OCI-LY3 (cell line): ENCODE measurements at regions not wholly inside any gene's neighbourhood (a gene's known extent, or its start where the extent isn't known, plus 50 kb on each side); places are given as distances from the start of the nearest gene placed in this dataset.

ENCODE experiments used
- H2AFZ ChIP-seq: fragments of 200-600, 300-600 bp; shearing (Covaris generic); 2 replicates; pipeline ENCODE4 v1.6.0; 2014; ENCODE audit warnings: antibody characterized with exemption, low read depth, low read length
- H3K27ac ChIP-seq: fragments of 200-600, 300-600 bp; sonication (generic); 2 replicates; pipeline ENCODE4 v1.5.1; 2014; ENCODE audit warnings: mild to moderate bottlenecking, low read length, moderate library complexity, mixed read lengths
- H3K27me3 ChIP-seq: fragments of 200-600, 300-600 bp; sonication (generic); 2 replicates; pipeline ENCODE4 v1.6.1; 2014; ENCODE audit warnings: low read depth, low read length, mixed read lengths
- H3K36me3 ChIP-seq: fragments of 200-600, 300-600 bp; sonication (generic); replicated peaks from 2 replicates; pipeline ENCODE3; 2014; ENCODE audit warnings: low read depth, low read length, mixed read lengths
- H3K4me1 ChIP-seq: fragments of 300-600, 200-600 bp; sonication (generic); 2 replicates; pipeline ENCODE4 v1.6.1; 2014; ENCODE audit warnings: low read length, mixed read lengths
- H3K4me2 ChIP-seq: fragments of 200-600, 300-600 bp; sonication (generic); 2 replicates; pipeline ENCODE4 v1.6.1; 2014; ENCODE audit warnings: low read length, mixed read lengths
- H3K4me3 ChIP-seq: fragments of 300-600, 200-600 bp; sonication (generic); 2 replicates; pipeline ENCODE4 v1.5.1; 2014; ENCODE audit warnings: antibody characterized with exemption, mild to moderate bottlenecking, low read length, moderate library complexity
- H3K79me2 ChIP-seq: fragments of 300-600, 200-600 bp; shearing (Covaris generic); 2 replicates; pipeline ENCODE4 v1.6.1; 2014; ENCODE audit warnings: mild to moderate bottlenecking, low read length, mixed read lengths
- H3K9ac ChIP-seq: fragments of 300-600, 200-600 bp; shearing (Covaris generic); 2 replicates; pipeline ENCODE4 v1.6.0; 2014; ENCODE audit warnings: mild to moderate bottlenecking, low read length, moderate library complexity
- H3K9me3 ChIP-seq: fragments of 200-600, 300-600 bp; shearing (Covaris generic); 2 replicates; pipeline ENCODE4 v1.6.1; 2014; ENCODE audit warnings: low read length, mixed read lengths; ENCODE audit not compliant: insufficient read depth
- H4K20me1 ChIP-seq: fragments of 200-600, 300-600 bp; sonication (generic); 2 replicates; pipeline ENCODE4 v1.6.1; 2016; ENCODE audit warnings: low read length, mixed read lengths; ENCODE audit not compliant: insufficient read depth
- CTCF ChIP-seq: fragments of 200-600, 300-600 bp; sonication (generic); IDR thresholded peaks from 2 replicates; pipeline ENCODE4 v1.5.1; 2014; ENCODE audit warnings: antibody characterized with exemption, low read length, low read depth
- EZH2phosphoT487 ChIP-seq: fragments of 200-600 bp; shearing (Covaris generic); IDR thresholded peaks from 2 replicates; pipeline ENCODE4 v1.6.1; 2018; ENCODE audit warnings: antibody characterized with exemption, mixed run types, low read depth

- H3K4me2 ChIP-seq, result no peak overlapping the region
- no peaks in the 10 kb centered on the region for H3K9me3 ChIP-seq
- H3K4me1 ChIP-seq, result no peaks in the 10 kb centered on the region
- no peak overlapping the region for H3K27ac ChIP-seq
- no peak overlapping the region for H3K4me3 ChIP-seq
- no peak for TF ChIP-seq CTCF
- no peak for TF ChIP-seq EZH2phosphoT487
- H4K20me1 ChIP-seq, result no peaks in the 10 kb centered on the region
- H3K27me3 ChIP-seq, result no peaks in the 10 kb centered on the region
- H3K36me3 ChIP-seq, result no peaks in the 10 kb centered on the region
- no peak overlapping the region for H2AFZ ChIP-seq
- H3K9ac ChIP-seq, result no peak overlapping the region
- H3K79me2 ChIP-seq, result no peaks in the 10 kb centered on the region
These were observed 437.2 kb upstream of the SYT4 start for GRCh38 chr18:43714343-43715010.

GRCh38 chr18:43719267-43719795 is 442.0 kb upstream of the SYT4 start:
- Histone ChIP-seq H3K9me3 (no peaks in the 10 kb centered on the region), H3K4me2 (no peak overlapping the region), H3K27ac (no peak overlapping the region), H3K4me1 (no peaks in the 10 kb centered on the region), H3K79me2 (no peaks in the 10 kb centered on the region), H3K36me3 (no peaks in the 10 kb centered on the region), H3K27me3 (no peaks in the 10 kb centered on the region), H3K4me3 (no peak overlapping the region), H3K9ac (no peak overlapping the region), H4K20me1 (no peaks in the 10 kb centered on the region), H2AFZ (peak overlapping the region; percentile 21; the same call in 1 of the 2 replicates)
- TF ChIP-seq EZH2phosphoT487, result no peak
- no peak for TF ChIP-seq CTCF

- TF ChIP-seq EZH2phosphoT487 (no peak), CTCF (no peak)
- Histone ChIP-seq H3K79me2 (no peaks in the 10 kb centered on the region), H4K20me1 (no peaks in the 10 kb centered on the region), H3K4me3 (no peak overlapping the region), H3K9me3 (no peaks in the 10 kb centered on the region), H3K9ac (no peak overlapping the region), H3K4me1 (no peaks in the 10 kb centered on the region), H3K27ac (no peak overlapping the region), H3K27me3 (no peaks in the 10 kb centered on the region), H3K36me3 (no peaks in the 10 kb centered on the region), H3K4me2 (no peak overlapping the region), H2AFZ (no peak overlapping the region)
These were observed 442.8 kb upstream of the SYT4 start for GRCh38 chr18:43720041-43720440.

- H3K79me2 ChIP-seq, result no peaks in the 10 kb centered on the region
- peaks cover 5% of the 10 kb centered on the region; the same call in 1 of the 2 replicates for H3K9me3 ChIP-seq
- TF ChIP-seq EZH2phosphoT487, result no peak
- TF ChIP-seq CTCF, result no peak
- no peaks in the 10 kb centered on the region for H3K4me1 ChIP-seq
- no peak overlapping the region for H3K9ac ChIP-seq
- H3K4me2 ChIP-seq, result no peak overlapping the region
- no peak overlapping the region for H3K4me3 ChIP-seq
- no peak overlapping the region for H3K27ac ChIP-seq
- H4K20me1 ChIP-seq, result no peaks in the 10 kb centered on the region
- H3K27me3 ChIP-seq, result no peaks in the 10 kb centered on the region
- H2AFZ ChIP-seq, result no peak overlapping the region
- H3K36me3 ChIP-seq, result no peaks in the 10 kb centered on the region
These were observed 458.3 kb upstream of the SYT4 start for GRCh38 chr18:43735570-43735969.
